ENCODE measurements at regions not wholly inside any gene's neighbourhood (a gene's known extent, or its start where the extent isn't known, plus 50 kb on each side); places are given as distances from the start of the nearest gene placed in this dataset.

DNA sequence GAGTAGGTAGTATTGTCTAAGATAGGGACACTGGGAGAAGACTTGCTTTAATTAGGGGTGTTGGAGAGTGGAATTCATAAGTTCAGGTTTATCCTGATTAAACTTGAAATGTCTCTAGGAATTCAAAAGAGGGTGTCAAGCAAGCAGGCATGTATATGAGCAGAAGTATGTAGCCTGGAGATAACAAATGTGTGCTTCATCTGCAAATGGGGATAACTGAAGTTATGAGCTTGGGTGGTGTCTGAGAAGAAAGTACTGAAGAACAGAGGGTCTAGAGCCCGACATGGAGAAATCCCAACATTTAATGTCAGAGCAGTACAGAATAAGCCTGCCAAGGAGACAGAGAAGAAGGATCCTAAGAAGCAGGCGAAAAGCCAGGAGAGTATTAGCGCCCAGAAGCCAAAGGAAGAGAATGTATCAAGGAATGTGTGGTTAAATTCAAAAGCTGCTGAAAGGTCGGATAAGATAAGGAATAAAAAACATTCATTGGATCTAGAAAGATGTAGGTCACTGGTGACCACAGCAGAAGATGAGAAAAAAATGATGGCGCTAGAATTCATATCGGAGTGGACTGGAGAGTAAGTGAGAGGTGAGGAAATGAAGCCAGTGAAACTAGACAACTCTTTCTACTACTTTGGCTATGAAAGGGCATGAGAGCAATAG is 401.5 kb upstream of the PIK3R1 start (continued):
- TF ChIP-seq, protein P1, sequence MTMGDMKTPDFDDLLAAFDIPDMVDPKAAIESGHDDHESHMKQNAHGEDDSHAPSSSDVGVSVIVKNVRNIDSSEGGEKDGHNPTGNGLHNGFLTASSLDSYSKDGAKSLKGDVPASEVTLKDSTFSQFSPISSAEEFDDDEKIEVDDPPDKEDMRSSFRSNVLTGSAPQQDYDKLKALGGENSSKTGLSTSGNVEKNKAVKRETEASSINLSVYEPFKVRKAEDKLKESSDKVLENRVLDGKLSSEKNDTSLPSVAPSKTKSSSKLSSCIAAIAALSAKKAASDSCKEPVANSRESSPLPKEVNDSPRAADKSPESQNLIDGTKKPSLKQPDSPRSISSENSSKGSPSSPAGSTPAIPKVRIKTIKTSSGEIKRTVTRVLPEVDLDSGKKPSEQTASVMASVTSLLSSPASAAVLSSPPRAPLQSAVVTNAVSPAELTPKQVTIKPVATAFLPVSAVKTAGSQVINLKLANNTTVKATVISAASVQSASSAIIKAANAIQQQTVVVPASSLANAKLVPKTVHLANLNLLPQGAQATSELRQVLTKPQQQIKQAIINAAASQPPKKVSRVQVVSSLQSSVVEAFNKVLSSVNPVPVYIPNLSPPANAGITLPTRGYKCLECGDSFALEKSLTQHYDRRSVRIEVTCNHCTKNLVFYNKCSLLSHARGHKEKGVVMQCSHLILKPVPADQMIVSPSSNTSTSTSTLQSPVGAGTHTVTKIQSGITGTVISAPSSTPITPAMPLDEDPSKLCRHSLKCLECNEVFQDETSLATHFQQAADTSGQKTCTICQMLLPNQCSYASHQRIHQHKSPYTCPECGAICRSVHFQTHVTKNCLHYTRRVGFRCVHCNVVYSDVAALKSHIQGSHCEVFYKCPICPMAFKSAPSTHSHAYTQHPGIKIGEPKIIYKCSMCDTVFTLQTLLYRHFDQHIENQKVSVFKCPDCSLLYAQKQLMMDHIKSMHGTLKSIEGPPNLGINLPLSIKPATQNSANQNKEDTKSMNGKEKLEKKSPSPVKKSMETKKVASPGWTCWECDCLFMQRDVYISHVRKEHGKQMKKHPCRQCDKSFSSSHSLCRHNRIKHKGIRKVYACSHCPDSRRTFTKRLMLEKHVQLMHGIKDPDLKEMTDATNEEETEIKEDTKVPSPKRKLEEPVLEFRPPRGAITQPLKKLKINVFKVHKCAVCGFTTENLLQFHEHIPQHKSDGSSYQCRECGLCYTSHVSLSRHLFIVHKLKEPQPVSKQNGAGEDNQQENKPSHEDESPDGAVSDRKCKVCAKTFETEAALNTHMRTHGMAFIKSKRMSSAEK (CRISPR knock-in tag; IDR thresholded peaks at IDR 0.05; ENCODE audit: borderline replicate concordance), result no peak
- TF ChIP-seq TCF7 (CRISPR knock-in tag; IDR thresholded peaks at IDR 0.05; ENCODE audit: low read depth), result no peak
- no peak for TF ChIP-seq MYBL2 (CRISPR knock-in tag; IDR thresholded peaks at IDR 0.05)
- TF ChIP-seq FOXP1 (CRISPR knock-in tag; IDR thresholded peaks at IDR 0.05; ENCODE audit: borderline replicate concordance), result no peak
- no peak for TF ChIP-seq ELF4 (CRISPR knock-in tag; IDR thresholded peaks at IDR 0.05; ENCODE audit: low read depth)
- no peak for TF ChIP-seq NR1H2 (CRISPR knock-in tag; IDR thresholded peaks at IDR 0.05)
- no peak for TF ChIP-seq ZBTB21 (CRISPR knock-in tag; IDR thresholded peaks at IDR 0.05; ENCODE audit: borderline replicate concordance)

DNA sequence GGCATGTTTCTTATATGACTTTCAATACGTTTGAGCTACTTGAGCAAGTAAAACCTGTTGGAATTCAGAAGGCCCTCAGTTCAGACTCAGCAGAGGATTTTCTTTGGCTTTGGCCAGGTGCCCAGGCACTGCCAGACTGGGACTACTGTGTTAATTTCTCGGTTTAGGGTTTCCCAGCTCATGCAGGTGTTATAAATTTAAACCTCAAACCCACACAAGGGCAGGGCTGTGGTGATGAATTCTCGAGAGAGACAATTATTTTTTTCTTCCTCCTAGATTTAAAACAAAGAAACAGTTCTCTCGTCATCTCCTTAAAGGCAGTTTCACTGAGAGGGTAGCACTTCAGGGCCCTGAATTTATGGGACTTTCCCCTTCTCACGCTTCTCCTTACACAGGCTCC is 406.0 kb upstream of the PIK3R1 start:
- Mint-ChIP-seq H3K27ac (no peak overlapping the region), H3K36me3 (peaks cover 13% of the 10 kb centered on the region), H3K9me3 (peaks cover 17% of the 10 kb centered on the region), H3K27me3 (ENCODE audit: low read depth) (no peaks in the 10 kb centered on the region), H3K4me1 (peaks cover 57% of the 10 kb centered on the region), H3K4me3 (no peak overlapping the region)
- no peak for ATAC-seq
- POLR2A ChIA-PET, result no interaction called here
- CTCF ChIA-PET, result no interaction called here
- no peak for DNase-seq (ENCODE audit: low spot score)
- TF ChIP-seq MYBL2 (CRISPR knock-in tag; IDR thresholded peaks at IDR 0.05) (no peak), ZNF317 (CRISPR knock-in tag; IDR thresholded peaks at IDR 0.05; ENCODE audit: borderline replicate concordance, low read depth) (no peak), ZBTB21 (CRISPR knock-in tag; IDR thresholded peaks at IDR 0.05; ENCODE audit: borderline replicate concordance) (no peak), NR3C1 (CRISPR knock-in tag; conservative IDR thresholded peaks at IDR 0.05; ENCODE audit: low read depth) (no peak)
- TF ChIP-seq, protein P2, sequence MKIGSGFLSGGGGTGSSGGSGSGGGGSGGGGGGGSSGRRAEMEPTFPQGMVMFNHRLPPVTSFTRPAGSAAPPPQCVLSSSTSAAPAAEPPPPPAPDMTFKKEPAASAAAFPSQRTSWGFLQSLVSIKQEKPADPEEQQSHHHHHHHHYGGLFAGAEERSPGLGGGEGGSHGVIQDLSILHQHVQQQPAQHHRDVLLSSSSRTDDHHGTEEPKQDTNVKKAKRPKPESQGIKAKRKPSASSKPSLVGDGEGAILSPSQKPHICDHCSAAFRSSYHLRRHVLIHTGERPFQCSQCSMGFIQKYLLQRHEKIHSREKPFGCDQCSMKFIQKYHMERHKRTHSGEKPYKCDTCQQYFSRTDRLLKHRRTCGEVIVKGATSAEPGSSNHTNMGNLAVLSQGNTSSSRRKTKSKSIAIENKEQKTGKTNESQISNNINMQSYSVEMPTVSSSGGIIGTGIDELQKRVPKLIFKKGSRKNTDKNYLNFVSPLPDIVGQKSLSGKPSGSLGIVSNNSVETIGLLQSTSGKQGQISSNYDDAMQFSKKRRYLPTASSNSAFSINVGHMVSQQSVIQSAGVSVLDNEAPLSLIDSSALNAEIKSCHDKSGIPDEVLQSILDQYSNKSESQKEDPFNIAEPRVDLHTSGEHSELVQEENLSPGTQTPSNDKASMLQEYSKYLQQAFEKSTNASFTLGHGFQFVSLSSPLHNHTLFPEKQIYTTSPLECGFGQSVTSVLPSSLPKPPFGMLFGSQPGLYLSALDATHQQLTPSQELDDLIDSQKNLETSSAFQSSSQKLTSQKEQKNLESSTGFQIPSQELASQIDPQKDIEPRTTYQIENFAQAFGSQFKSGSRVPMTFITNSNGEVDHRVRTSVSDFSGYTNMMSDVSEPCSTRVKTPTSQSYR (CRISPR knock-in tag; IDR thresholded peaks at IDR 0.05), result no peak
- TF ChIP-seq, protein P1 (CRISPR knock-in tag; IDR thresholded peaks at IDR 0.05; ENCODE audit: borderline replicate concordance), result no peak
- TF ChIP-seq, protein P3, sequence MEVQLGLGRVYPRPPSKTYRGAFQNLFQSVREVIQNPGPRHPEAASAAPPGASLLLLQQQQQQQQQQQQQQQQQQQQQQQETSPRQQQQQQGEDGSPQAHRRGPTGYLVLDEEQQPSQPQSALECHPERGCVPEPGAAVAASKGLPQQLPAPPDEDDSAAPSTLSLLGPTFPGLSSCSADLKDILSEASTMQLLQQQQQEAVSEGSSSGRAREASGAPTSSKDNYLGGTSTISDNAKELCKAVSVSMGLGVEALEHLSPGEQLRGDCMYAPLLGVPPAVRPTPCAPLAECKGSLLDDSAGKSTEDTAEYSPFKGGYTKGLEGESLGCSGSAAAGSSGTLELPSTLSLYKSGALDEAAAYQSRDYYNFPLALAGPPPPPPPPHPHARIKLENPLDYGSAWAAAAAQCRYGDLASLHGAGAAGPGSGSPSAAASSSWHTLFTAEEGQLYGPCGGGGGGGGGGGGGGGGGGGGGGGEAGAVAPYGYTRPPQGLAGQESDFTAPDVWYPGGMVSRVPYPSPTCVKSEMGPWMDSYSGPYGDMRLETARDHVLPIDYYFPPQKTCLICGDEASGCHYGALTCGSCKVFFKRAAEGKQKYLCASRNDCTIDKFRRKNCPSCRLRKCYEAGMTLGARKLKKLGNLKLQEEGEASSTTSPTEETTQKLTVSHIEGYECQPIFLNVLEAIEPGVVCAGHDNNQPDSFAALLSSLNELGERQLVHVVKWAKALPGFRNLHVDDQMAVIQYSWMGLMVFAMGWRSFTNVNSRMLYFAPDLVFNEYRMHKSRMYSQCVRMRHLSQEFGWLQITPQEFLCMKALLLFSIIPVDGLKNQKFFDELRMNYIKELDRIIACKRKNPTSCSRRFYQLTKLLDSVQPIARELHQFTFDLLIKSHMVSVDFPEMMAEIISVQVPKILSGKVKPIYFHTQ (CRISPR knock-in tag; IDR thresholded peaks at IDR 0.05), result no peak
- TF ChIP-seq, protein P4, sequence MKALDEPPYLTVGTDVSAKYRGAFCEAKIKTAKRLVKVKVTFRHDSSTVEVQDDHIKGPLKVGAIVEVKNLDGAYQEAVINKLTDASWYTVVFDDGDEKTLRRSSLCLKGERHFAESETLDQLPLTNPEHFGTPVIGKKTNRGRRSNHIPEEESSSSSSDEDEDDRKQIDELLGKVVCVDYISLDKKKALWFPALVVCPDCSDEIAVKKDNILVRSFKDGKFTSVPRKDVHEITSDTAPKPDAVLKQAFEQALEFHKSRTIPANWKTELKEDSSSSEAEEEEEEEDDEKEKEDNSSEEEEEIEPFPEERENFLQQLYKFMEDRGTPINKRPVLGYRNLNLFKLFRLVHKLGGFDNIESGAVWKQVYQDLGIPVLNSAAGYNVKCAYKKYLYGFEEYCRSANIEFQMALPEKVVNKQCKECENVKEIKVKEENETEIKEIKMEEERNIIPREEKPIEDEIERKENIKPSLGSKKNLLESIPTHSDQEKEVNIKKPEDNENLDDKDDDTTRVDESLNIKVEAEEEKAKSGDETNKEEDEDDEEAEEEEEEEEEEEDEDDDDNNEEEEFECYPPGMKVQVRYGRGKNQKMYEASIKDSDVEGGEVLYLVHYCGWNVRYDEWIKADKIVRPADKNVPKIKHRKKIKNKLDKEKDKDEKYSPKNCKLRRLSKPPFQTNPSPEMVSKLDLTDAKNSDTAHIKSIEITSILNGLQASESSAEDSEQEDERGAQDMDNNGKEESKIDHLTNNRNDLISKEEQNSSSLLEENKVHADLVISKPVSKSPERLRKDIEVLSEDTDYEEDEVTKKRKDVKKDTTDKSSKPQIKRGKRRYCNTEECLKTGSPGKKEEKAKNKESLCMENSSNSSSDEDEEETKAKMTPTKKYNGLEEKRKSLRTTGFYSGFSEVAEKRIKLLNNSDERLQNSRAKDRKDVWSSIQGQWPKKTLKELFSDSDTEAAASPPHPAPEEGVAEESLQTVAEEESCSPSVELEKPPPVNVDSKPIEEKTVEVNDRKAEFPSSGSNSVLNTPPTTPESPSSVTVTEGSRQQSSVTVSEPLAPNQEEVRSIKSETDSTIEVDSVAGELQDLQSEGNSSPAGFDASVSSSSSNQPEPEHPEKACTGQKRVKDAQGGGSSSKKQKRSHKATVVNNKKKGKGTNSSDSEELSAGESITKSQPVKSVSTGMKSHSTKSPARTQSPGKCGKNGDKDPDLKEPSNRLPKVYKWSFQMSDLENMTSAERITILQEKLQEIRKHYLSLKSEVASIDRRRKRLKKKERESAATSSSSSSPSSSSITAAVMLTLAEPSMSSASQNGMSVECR (CRISPR knock-in tag; IDR thresholded peaks at IDR 0.05; ENCODE audit: borderline replicate concordance), result no peak
- TF ChIP-seq, protein P5, sequence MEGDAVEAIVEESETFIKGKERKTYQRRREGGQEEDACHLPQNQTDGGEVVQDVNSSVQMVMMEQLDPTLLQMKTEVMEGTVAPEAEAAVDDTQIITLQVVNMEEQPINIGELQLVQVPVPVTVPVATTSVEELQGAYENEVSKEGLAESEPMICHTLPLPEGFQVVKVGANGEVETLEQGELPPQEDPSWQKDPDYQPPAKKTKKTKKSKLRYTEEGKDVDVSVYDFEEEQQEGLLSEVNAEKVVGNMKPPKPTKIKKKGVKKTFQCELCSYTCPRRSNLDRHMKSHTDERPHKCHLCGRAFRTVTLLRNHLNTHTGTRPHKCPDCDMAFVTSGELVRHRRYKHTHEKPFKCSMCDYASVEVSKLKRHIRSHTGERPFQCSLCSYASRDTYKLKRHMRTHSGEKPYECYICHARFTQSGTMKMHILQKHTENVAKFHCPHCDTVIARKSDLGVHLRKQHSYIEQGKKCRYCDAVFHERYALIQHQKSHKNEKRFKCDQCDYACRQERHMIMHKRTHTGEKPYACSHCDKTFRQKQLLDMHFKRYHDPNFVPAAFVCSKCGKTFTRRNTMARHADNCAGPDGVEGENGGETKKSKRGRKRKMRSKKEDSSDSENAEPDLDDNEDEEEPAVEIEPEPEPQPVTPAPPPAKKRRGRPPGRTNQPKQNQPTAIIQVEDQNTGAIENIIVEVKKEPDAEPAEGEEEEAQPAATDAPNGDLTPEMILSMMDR (IDR thresholded peaks at IDR 0.05), result no peak

All from WTC11 (cell line).